Coronary artery (tissue), 2 donors: ENCODE measurements at regions not wholly inside any gene's neighbourhood (a gene's known extent, or its start where the extent isn't known, plus 50 kb on each side); places are given as distances from the start of the nearest gene placed in this dataset.
A peak's percentile ranks its signal among the peaks of the same experiment; 100 is the strongest.

Source experiments
- DNase-seq: peaks from one replicate; pipeline ENCODE4 v3.0.0-alpha.2; 2017; ENCODE audit warnings: low spot score
- H3K27ac ChIP-seq, 2 donors: fragments of 200-600 bp; sonication (generic); one replicate each; pipeline ENCODE4 v1.5.1; 2016 to 2019
- H3K4me3 ChIP-seq: fragments of 200-600 bp; sonication (generic); 2 replicates; pipeline ENCODE4 v1.5.1; 2016; ENCODE audit warnings: mild to moderate bottlenecking, moderate library complexity
- TF ChIP-seq, protein P1 (sequence below): fragments of 200-600 bp; sonication (generic); IDR thresholded peaks from one replicate; pipeline ENCODE4 v1.5.1; 2019; ENCODE audit warnings: antibody characterized with exemption

- no peak for DNase-seq
- TF ChIP-seq, protein P1, sequence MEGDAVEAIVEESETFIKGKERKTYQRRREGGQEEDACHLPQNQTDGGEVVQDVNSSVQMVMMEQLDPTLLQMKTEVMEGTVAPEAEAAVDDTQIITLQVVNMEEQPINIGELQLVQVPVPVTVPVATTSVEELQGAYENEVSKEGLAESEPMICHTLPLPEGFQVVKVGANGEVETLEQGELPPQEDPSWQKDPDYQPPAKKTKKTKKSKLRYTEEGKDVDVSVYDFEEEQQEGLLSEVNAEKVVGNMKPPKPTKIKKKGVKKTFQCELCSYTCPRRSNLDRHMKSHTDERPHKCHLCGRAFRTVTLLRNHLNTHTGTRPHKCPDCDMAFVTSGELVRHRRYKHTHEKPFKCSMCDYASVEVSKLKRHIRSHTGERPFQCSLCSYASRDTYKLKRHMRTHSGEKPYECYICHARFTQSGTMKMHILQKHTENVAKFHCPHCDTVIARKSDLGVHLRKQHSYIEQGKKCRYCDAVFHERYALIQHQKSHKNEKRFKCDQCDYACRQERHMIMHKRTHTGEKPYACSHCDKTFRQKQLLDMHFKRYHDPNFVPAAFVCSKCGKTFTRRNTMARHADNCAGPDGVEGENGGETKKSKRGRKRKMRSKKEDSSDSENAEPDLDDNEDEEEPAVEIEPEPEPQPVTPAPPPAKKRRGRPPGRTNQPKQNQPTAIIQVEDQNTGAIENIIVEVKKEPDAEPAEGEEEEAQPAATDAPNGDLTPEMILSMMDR: no peak
- H3K27ac ChIP-seq: peak overlapping the region in 1 of 2 donors; percentile 60
- peak overlapping the region; percentile 64 for H3K4me3 ChIP-seq
Observed at GRCh38 chr17:77571155-77571981, 387.1 kb upstream of the TNRC6C start.

DNA sequence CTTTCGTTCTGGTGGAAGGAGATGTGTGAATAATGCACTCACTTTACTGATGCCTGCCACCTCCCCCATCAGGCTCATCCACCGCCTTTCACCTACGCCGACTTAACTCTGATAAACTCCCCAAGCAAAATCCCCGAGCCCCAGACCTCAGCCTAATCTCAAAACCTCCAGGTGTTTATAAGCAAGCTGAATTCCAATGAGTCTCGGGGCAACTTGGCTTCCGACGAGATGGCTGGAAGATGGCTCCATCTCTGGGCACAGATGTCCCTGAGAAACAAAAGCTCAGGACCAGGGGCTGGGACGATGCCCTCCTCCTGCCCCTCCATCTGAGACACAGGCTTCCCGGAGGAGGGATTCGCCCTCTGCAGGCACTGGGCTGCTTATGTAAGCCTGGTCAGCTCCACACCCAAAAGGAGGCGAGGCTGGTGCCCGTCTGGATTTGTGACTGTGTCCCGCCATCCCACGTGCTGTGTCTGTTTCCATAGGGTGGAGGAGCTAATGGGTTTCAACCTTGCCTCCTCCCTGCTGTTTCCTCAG lies 386.4 kb upstream of the TNRC6C start:
- TF ChIP-seq, protein P1: no peak
- Histone ChIP-seq H3K27ac (peak overlapping the region in 1 of 2 donors; percentile 53), H3K4me3 (peak overlapping the region; percentile 64)

DNA sequence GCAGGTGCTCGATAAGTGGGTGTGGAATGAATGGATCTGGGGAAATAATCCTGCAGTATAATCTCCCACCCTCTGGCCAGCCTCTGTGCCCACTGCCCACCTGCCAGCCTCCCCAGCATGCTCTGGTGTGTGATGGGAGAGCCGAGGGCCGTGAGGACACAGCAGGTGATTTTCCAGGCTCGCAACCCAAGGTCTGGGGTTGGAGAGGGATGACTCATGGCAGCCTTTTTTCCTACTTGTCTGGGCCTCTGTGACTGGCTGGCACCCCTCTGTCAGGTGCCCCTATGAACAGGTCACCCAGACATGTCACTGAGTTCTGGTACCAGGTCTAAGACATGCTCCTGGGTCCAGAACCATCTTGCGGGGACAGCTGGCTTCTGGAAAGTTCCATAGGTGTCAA lies 385.7 kb upstream of the TNRC6C start:
- DNase-seq: no peak
- TF ChIP-seq, protein P1: no peak
- Histone ChIP-seq H3K27ac (peak overlapping the region in 1 of 2 donors; percentile 53), H3K4me3 (no peak overlapping the region)

More for the DNA sequence above, 386.4 kb upstream of the TNRC6C start:
- DNase-seq: no peak

DNA sequence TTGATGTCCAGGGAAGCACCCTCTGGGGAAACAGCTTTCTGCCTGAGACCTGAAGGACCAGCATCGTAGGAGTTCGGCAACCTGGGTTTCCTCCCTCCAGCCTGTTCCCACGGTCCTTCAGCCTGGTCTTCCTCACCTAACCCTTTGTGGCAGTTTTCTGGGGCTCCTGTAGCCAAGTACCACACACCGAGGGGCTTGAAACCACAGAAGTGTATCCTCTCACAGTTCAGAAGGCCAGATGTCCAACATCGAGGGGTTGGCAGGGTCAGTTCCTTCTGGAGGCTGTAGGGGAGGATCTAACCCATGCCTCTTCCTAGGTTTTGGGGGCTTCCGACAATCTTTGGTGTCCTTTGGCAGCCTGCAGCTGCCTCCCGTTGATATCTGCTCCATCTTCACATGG lies 381.0 kb upstream of the TNRC6C start:
- no peak for DNase-seq
- no peak overlapping the region for H3K27ac ChIP-seq
- TF ChIP-seq, protein P1: no peak
- H3K4me3 ChIP-seq: no peak overlapping the region

- DNase-seq: no peak
- TF ChIP-seq, protein P1: no peak
- Histone ChIP-seq H3K27ac (no peak overlapping the region), H3K4me3 (no peak overlapping the region)
Observed at GRCh38 chr17:77579131-77579530, 379.4 kb upstream of the TNRC6C start.

GRCh38 chr17:77579682-77580081 lies 378.8 kb upstream of the TNRC6C start:
- TF ChIP-seq, protein P1: no peak
- no peak overlapping the region for H3K27ac ChIP-seq
- no peak overlapping the region for H3K4me3 ChIP-seq
- DNase-seq: no peak
